ENCODE measurements at regions not wholly inside any gene's neighbourhood (a gene's known extent, or its start where the extent isn't known, plus 50 kb on each side); places are given as distances from the start of the nearest gene placed in this dataset.

DNA sequence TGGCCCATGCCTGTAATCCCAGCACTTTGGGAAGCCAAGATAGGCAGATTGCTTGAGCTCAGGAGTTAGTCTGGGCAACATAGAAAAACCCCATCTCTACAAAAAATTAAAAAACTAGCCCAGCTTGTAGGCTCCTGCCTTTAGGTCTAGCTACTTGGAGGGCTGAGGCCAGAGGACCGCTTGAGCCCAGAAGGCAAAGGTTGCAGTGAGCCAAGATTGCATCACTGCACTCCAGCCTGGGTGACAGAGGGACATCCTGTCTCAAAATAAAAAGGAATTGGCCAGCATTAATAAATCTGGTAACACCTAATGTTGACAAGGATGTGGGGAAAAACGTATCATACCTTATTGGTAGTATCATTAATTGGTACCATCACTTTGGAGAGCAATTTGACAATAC, 396.2 kb downstream of the PLPP3 start:
- TF ChIP-seq EZH2 (IDR thresholded peaks at IDR 0.05; ENCODE audit: insufficient read depth, poor library complexity, severe bottlenecking), result no peak
- no peak for TF ChIP-seq EZH2phosphoT487 (IDR thresholded peaks at IDR 0.05; ENCODE audit: insufficient read depth, low read depth)
